GM19455 (cell line): ENCODE measurements at regions not wholly inside any gene's neighbourhood (a gene's known extent, or its start where the extent isn't known, plus 50 kb on each side); places are given as distances from the start of the nearest gene placed in this dataset.

Source experiments
- ATAC-seq: cut with Tn5 transposase; IDR thresholded peaks from one replicate; pipeline ENCODE4 v1.9.1; 2021; ENCODE audit not compliant: unreplicated experiment

DNA sequence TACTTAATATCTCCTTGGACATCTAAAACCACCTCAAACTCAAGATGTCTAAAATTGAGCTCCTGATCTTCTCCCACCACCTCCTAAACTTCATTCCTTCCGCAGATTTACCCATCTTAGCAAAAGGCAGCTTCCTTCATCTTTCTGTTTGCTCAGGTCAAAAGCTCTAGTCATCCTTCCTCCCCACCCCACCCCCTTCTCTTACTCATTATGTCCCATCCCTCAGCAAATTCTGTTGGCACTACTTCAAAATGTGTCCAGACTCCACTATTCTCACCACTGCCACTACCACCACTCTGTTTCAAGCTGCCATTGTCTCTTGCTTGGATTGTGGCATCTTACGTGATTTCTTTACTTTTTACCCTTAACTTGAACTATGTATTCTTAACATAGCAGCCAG, 59.2 kb upstream of the ZDHHC17 start:
- ATAC-seq: no peak

- ATAC-seq: no peak
These were observed 57.8 kb upstream of the ZDHHC17 start for GRCh38 chr12:76706101-76706500.

DNA sequence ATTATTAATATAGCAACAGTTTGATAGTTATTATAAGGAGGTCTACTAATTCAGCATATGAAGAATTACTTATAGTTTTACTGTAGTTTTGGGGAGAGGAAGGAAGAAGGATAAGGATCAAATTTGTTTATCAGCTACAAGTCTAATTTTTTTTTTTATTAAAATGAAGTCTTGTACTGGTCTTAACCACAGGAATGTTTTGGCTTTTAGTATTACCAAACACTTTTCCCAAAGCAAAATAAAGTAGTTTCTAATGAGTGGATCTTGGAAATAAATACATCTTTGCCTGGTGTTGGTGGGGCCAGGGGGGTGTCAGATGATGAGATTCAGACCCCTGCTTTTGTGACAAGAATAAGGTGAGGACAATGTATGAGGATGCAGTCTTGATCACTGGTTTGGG, 57.2 kb upstream of the ZDHHC17 start:
- ATAC-seq: no peak

DNA sequence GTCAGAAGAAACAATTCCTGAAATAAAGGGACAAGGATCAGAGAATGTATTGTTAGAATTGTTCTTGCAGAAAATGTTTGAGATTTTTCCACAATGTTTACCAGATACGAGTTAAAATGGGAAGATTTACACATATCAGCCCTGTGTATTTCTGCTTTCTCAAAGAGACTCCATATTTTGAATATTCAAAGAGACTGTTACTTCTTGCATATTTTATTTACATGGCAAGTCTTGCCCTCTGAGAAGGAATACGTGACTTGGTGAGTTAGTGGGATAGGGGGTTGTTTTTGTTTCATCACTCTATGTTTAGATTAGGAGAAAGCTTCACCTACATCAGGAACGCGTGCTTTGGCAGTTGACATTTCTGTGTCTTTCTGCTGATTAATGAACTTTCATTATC, 56.1 kb upstream of the ZDHHC17 start:
- no peak for ATAC-seq

- no peak for ATAC-seq
These were observed 55.6 kb upstream of the ZDHHC17 start for GRCh38 chr12:76708296-76708695.

GRCh38 chr12:76711241-76711640, 52.7 kb upstream of the ZDHHC17 start:
- ATAC-seq: no peak

- no peak for ATAC-seq
These were observed 50.8 kb upstream of the ZDHHC17 start for GRCh38 chr12:76713130-76713529.

DNA sequence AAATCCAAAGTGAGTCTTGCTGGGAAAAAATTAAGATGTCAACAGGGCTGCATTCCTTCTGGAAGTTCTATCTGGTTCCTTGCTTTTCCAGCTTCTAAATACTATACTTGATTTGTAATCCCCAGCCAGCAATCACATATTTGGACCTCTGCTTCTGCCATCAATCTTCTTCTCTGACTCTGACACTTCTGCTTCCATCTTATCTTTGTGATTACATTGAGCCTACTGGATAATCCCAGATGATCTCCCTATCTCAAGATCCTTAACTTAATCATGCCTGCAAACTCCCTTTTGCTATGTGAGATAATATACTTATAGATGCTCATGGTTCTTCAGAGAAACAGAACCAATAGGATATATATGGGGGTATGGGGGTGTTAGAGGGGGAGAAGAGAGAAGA, 49.9 kb upstream of the ZDHHC17 start:
- ATAC-seq: no peak
